Left colon (tissue), 2 donors: ENCODE measurements at regions not wholly inside any gene's neighbourhood (a gene's known extent, or its start where the extent isn't known, plus 50 kb on each side); places are given as distances from the start of the nearest gene placed in this dataset.
"Not testable (repeated sequence)": the region's sequence is repeated elsewhere in the genome, so short reads cannot be mapped to it uniquely, and the experiment has no call there.

Experiments
- ATAC-seq: fragments of 200-7000 bp; cut with Tn5 transposase; one replicate; pipeline ENCODE4 v1.9.1; 2020; ENCODE audit warnings: mild to moderate bottlenecking, moderate library complexity
- DNase-seq, 2 donors: peaks; one replicate each; pipeline ENCODE4 v3.0.0-alpha.2; 2020
- intact Hi-C, 2 donors: fragments of 100-400 bp; cut with DNase I in 1 of 2; cut with micrococcal nuclease in 1 of 2; formaldehyde crosslinking; loops; one replicate each; pipeline versions ENCODE4 v1.11.2 to v1.14.0; 2022; cut with DNase I, micrococcal nuclease
- donor health status: DM: no; HTN: no; CAD: no.
- donor health status: DM: yes; HTN: yes; CAD: no.

DNA sequence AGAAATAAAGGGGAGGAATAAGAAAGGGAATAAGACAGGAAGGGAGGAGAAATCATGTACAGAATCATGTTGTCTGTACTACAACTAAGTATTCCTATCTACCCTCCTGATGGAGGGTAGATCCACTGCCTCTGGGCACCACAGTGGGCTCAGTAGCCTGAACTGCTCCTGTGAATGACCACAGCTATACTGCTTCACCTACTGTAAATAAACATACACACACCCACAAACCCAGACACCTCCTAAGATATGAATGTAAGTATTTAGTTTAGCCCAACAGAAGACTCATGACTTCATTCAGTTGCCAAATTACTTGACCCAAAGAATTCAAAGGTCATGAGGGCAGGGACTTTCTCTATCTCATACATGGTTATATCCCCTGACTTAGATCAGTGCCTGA is 177.3 kb upstream of the C11orf58 start:
- no peak for DNase-seq
- ATAC-seq, result no peak
- intact Hi-C loops, result no loop called here

DNA sequence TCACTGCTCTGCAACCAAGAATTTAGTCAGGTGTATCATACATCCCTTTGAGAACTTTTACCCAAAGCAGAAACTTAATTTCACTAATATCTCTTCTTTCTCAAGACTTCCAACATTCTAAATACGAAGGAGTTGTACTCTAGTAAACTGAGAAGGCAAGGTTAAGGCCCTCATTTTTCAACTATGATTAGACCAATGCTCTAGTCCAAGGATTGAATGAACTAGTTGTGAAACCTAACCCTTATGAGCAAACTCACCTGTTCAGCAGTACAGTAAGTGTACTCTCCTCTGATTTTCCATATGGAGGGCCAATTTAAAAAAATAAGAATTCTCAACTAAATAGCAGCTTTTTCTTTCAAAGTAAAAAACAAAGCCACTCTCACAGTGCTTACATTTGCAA is 180.0 kb upstream of the C11orf58 start:
- no peak for ATAC-seq
- no peak for DNase-seq
- intact Hi-C loops, result no loop called here

DNA sequence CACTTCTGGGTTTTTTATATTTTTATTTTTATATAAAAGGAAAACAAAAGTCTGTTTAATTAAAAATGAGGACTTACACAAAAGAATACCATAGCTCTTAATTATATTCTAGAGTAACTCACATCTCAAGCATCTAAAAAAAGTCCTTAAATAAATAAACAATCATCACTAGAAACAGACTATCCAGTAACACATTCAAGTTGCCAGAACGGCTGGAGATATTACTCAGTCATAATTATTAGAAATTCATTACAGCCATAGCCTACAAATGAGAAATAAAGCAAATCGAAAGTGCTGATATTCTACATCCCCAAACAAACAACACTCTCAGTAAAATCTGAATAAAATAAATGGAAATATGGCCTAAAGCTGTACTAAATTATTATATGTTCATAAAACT is 182.5 kb upstream of the C11orf58 start:
- DNase-seq (no peak), ATAC-seq (no peak)
- intact Hi-C loops, result no loop called here

DNA sequence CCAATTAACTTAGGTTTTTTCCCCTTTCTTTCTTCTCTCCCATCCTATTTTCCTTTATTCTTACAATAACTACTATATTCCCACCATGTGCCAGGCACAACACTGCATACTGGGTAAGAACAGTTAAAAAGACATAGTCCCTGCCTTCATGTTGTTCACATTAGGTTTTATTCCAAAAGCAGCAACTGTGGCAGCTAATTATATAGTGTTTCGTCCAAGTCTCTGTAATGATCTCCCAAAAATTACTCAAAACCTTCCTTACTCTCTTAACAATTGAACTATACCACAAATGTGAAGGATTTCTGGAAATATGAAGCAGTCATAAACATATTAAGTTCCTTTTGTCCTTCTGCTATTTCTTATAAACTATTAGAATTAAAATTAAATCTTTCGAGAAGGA is 184.1 kb upstream of the C11orf58 start:
- no peak for DNase-seq
- intact Hi-C loops, result no loop called here

DNA sequence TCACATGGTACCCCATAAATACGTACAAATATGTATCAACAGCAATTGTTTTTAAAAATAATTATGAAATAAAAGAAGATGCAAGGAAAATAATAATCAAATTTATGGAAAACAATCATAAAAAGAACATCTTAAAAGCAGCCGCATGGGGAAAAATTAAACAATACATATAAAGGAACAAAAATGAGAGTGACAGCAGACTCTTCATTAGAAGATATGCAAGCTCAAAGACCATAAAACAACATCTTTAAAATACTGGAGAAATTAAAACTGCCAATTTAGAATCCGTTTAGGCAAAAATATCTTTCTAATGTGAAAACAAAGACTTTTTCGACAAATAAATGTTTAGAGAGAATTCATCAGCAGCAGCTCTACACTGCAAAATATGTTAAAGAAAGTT is 190.6 kb upstream of the C11orf58 start:
- ATAC-seq, result no peak
- DNase-seq, result no peak
- intact Hi-C loops, result no loop called here

More for the DNA sequence above, 184.1 kb upstream of the C11orf58 start:
- ATAC-seq, result no peak

DNA sequence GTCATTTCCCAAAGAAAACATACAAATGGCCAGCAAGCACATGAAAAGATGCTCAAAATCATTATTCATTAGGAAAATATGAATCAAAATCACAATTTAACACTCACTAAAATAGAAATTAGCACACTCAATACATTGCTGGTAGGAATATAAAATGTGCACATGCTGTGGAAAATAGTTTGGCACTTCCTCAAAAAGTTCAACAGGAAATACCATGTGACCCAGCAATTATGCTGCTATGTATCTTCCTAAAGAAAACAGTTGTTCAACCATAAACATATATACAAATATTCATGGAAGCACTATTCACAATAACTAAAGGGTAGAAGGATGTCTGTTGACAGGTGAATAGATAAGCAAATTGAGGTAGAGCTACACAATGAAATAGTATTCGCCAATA is 187.3 kb upstream of the SOX6 start:
- intact Hi-C loops, result no loop called here
- DNase-seq, result no peak
- ATAC-seq, result no peak

DNA sequence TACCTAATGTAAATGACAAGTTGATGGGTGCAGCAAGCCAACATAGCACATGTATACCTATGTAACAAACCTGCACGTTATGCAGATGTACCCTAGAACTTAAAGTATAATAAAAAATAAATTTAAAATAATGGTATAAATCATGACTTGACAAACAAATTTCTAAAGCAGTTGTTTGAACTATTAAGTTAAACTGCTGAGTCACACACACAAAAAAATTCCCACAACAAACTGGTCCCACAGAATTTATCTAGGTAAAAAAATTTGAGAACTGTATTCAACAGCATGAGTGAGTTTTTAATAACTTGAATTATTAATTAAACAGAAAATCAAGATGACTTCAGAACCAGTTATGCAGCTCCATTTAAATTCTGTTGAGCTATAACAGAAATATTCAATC is 186.0 kb upstream of the SOX6 start:
- intact Hi-C loops, result no loop called here
- DNase-seq (no peak), ATAC-seq (no peak)

DNA sequence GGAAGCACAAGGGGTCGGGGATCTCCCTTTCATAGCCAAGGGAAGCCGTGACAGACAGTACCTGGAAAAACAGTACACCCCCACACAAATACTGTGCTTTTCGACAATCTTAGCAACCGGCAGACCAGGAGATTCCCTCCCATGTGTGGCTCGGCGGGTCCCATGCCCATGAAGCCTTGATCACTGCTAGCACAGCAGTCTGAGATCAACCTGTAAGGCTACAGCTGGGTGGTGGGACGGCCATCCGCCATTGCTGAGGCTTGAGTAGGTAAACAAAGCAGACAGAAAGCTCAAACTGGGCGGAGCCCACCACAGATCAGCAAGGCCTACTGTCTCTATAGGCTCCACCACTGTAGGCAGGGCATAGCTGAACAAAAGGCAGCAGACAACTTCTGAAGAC is 180.2 kb upstream of the SOX6 start:
- intact Hi-C loops, result no loop called here
- DNase-seq (no peak), ATAC-seq (no peak)

DNA sequence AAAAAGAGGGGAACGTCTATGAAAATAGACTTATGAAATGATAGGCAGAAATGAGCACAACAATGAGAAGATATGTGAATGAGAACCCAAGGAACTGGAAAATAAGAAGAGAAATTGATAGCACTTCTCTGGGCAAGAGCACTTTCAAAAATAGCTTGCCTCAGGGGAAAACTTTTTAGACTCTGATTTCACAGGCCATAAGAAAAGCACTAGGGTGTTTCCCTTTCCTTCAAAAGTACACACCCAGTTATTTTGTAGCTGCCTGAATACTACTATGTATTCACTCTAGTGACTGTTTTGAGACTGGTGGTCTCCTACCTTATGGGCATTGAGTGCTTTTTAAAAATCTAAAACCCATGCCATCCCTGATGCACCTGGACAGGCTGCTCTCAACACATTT is 172.3 kb upstream of the SOX6 start:
- DNase-seq, result no peak
- intact Hi-C loops, result no loop called here
- no peak for ATAC-seq

DNA sequence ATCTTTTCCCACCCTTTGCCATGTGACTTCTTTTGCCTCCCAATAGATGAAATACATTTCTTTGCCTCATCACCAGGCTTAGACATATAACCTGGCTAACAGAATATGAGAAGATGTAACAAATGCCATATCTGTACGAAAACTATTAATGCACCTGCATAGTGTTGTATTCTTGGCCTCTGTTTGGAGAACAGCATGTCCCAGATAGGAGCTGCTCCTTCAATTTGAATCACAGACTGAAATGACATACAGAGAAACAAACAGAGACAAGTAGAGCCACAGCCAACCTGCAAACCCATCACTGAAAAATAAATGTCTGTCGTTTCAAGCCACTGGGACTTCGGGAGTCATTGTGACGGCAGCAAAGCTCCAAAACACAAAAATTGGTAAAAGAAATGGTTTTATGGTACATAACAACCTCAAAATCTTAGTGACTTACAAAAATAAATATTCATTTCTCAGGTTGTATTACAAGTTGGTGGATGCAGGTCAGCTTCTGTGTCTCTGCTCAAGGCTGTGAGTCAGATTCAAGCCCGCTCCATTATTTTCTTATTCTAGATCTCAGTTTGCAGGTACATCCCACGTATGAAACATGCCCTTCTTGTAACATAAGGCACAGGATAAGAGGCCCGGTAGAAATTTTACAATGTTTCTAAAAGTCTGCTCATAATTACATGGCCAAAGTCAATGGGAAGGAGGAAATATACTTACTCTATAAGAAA is 171.3 kb upstream of the SOX6 start:
- DNase-seq, result no peak
- ATAC-seq, result no peak
- intact Hi-C loops, result no loop called here

DNA sequence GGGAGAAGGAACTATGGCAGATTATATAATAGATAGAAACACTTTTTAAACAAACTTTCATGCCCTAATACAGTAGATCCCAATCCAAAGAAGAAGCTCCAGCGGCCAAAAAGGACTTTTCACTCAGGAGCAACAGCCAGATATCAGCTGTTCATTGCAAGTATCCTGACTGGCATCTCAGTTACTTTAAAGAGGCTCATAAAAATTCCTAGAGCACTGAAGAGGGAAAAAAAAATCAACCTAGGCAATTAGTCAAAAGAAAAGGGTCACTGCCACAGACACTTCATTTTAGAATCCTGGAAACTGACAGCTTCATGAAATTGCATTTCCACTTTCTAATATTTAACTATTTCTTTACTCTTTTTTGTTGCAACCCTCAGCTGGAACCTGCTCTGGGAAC is 170.6 kb upstream of the SOX6 start:
- ATAC-seq, result no peak
- intact Hi-C loops, result no loop called here

DNA sequence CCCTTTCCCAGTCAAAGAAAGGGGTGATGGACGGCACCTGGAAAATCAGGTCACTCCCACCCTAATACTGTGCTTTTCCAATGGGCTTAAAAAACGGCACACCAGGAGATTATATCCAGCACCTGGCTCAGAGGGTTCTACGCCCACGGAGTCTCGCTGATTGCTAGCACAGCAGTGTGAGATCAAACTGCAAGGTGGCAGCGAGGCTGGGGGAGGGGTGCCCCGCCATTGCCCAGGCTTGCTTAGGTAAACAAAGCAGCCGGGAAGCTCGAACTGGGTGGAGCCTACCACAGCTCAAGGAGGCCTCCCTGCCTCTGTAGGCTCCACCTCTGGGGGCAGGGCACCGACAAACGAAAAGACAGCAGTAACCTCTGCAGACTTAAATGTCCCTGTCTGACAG is 164.4 kb upstream of the SOX6 start:
- intact Hi-C loops, DNase-seq, ATAC-seq: not testable (repeated sequence)

More for the DNA sequence above, 170.6 kb upstream of the SOX6 start:
- DNase-seq, result no peak

DNA sequence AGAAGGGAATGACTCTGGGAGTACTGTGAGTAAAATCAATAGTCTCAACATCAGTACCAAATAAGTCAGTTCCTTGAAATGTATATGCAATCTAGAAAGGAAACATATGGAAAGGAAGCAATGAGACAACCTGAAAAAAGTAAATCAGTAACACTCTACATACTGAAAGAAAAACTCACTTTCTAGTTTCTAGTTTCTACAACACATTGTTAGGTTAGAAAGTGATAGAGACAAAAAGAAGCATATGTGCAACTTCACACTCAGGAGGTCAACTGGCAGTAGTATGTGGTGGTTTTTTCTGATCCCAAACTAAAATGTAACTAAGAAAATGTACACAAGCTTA is 156.5 kb upstream of the SOX6 start:
- DNase-seq (no peak), ATAC-seq (no peak)
- intact Hi-C loops, result no loop called here

DNA sequence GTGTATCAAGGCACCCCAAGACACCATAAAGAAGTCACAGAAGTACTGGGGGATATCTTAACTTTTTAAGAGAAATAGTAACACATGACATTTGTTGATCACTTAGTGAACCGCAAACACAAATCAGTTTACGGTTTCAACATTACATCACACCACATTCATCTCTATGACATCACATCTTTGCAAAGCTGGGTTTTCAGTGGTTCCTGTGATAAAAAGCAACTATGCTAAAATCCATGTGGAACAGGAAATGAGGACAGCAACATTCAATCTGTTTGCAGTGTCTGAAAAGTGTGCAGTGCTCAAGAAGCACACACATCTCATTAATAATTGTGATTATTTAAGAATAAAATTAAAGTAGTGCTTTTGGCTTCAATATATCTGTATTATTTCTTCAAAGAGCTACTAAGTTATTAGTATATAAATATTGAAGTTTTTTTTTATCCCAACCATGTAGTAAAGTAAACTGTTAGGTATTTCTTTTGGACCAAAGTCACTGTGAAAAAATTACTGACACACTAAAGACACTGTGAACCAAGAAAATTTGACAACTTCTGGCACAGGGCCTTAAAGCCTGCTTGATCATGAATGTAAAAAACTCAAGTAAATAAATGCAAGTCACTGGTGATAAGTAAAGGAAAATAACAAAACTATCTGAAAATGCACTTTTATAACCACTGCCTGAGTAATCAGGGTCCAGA is 156.0 kb upstream of the SOX6 start:
- intact Hi-C loops, result no loop called here
- ATAC-seq (no peak), DNase-seq (no peak)

DNA sequence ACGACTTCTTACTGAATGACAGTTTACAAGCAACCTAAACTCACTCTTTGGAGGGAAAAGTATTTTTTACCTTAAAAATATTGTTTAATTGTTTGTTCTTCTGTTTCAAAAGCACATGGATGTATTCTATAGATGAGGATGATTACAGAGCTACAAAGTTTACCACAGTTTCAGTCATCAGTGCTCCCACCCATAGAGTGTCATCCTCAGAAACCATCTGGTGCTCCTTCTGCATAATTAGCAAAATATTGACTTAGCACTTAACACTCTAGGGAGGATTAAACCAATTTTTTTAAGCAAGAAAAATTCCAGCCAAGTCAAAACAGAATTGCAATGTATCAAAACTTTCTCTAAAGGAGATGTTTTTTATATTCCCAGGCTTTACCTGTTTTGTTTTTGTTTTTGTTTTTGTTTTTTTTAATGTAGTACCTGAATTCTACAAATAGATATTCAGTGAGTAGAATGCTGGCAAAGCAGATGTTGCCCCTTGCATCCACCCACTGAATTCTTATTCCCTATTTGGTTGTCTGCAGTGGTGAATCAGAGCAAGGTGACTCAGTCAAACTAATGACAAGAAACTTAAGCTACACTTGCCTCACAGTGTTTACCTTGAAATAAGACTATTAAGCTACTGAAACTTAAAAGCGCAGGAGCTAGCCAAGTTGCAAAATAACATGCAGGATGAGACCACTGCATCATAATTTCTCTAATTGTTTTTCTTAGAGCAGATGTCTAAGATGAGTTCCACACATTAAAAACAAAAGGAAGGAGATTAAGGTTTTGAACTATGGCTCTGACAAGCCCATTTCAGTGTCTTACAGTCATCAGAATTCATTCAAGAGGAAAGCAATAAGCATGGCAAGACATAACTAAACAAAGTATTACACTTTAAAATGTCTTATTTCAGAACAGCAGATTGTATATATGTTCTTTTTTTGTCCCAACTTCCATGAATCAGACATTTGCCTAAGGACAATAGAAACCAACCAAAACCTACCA is 155.1 kb upstream of the SOX6 start:
- ATAC-seq, result no peak
- intact Hi-C loops, result no loop called here
- DNase-seq, result no peak

DNA sequence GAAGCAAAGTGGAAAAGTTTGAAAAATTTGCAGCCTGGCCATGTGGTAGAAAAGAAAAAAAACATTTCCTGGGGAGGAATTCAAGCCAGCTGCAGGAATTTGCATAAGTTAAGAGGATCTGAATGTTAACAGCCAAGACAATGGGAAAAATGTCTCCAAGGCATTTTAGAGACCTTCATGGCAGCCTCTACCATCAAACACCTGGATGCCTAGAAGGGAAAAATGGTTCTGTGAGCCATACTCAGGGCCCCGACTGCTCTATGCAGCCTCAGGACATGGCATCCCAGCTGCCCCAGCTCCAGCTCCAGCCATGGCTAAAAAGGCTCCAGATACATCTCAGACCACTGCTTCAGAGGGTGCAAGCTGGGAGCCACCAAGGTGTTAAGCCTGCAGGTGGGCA is 149.1 kb upstream of the SOX6 start:
- DNase-seq (no peak), ATAC-seq (no peak)
- intact Hi-C loops, result no loop called here

DNA sequence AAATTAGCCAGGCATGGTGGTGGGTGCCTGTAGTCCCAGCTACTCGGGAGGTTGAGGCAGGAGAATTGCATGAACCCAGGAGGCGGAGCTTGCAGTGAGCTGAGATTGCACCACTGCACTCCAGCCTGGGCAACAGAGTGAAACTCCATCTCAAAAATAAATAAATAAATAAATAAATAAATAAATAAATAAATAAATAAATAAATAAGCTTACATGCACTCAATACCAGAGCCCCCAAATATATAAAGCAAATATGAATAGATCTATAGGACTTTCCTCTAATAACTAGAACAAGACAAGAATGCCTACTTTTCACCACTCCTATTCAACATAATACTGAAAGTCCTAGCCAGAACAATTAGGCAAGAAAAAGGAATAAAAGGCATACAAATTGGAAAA is 147.5 kb upstream of the SOX6 start:
- DNase-seq, ATAC-seq, intact Hi-C loops: not testable (repeated sequence)

DNA sequence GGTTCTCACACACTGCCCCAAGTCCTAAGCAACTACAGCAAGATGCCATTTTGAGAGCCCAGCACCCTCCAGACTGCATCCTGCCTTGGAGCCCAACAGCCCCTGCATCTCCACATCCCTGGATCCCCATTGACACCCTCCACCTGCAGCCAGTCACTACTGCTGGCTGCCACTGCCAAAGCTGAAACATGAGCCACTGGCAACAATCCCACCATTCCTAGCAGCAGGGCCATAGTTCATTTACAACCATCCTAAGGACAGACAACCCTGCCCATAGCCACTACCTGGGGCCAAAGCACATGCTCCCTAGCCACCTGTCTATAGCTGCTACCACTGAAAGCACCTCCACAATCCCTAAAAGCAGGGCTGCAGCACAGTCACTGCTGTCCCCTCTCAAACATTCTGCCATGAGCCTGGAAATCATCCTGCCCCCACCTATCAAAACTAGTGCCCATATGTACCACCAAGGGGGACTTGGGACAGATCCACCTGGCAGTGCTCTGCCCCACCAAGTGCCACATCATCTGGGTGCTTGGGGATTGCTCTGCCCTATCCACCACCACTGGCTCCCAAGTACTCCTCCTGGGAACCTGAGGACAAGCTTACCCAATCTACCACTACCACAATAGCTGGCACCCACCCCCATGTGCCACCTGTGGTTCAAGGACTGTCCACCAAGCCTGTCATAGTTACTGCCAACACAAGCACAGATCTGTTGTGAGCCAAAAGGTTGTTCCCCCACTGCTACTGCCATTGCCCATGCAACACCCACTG is 138.8 kb upstream of the SOX6 start:
- no peak for DNase-seq
- intact Hi-C loops, result no loop called here
- ATAC-seq, result no peak

DNA sequence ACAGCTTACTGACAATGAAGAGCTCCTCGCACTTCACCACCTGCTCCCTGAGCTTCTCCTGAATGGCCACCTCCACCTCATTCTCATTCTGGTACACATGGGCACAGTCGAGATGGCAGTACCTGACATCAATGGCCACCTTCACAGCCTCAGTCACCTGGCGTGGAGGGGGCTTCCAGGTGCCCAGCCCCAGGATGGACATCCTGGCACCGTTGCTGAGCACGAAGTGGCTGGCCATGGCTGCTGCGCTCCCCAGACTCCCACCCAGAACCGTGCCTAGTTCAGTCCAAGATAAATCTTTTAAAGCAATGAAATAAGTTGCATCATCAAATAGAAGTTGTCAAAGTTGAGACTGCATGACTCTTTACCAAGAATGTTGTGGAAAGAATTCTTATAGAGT is 128.1 kb upstream of the SOX6 start:
- ATAC-seq, result no peak
- intact Hi-C loops, result no loop called here
- DNase-seq, result no peak
